GM19438 (cell line): ENCODE measurements at regions not wholly inside any gene's neighbourhood (a gene's known extent, or its start where the extent isn't known, plus 50 kb on each side); places are given as distances from the start of the nearest gene placed in this dataset.

Experiments
- ATAC-seq: cut with Tn5 transposase; IDR thresholded peaks from one replicate; pipeline ENCODE4 v1.9.1; 2021; ENCODE audit warnings: low read depth; ENCODE audit not compliant: unreplicated experiment

GRCh38 chr14:97411938-97412612, 614.9 kb downstream of the VRK1 start:
- no peak for ATAC-seq

GRCh38 chr14:97413022-97413539, 615.9 kb downstream of the VRK1 start:
- no peak for ATAC-seq

GRCh38 chr14:97413966-97414717, 617.0 kb downstream of the VRK1 start:
- no peak for ATAC-seq

- ATAC-seq = no peak
These were observed 617.5 kb downstream of the VRK1 start for GRCh38 chr14:97414718-97415098.

- no peak for ATAC-seq
These were observed 618.7 kb downstream of the VRK1 start for GRCh38 chr14:97415907-97416306.

GRCh38 chr14:97416550-97416949, 619.4 kb downstream of the VRK1 start:
- ATAC-seq = no peak

- no peak for ATAC-seq
These were observed 620.1 kb downstream of the VRK1 start for GRCh38 chr14:97417331-97417730.

GRCh38 chr14:97420211-97420610, 623.0 kb downstream of the VRK1 start:
- ATAC-seq = no peak

GRCh38 chr14:97426776-97427175, 629.6 kb downstream of the VRK1 start:
- ATAC-seq = no peak

- ATAC-seq = no peak
These were observed 631.7 kb downstream of the VRK1 start for GRCh38 chr14:97428808-97429440.

- ATAC-seq = no peak
These were observed 635.4 kb downstream of the VRK1 start for GRCh38 chr14:97432586-97432985.

- no peak for ATAC-seq
These were observed 644.7 kb downstream of the VRK1 start for GRCh38 chr14:97441740-97442362.

GRCh38 chr14:97442363-97442762, 645.2 kb downstream of the VRK1 start:
- ATAC-seq = no peak

- no peak for ATAC-seq
These were observed 646.2 kb downstream of the VRK1 start for GRCh38 chr14:97443412-97443811.

GRCh38 chr14:97444248-97444647, 647.1 kb downstream of the VRK1 start:
- ATAC-seq = no peak

- ATAC-seq = no peak
These were observed 648.2 kb downstream of the VRK1 start for GRCh38 chr14:97445367-97445766.

GRCh38 chr14:97446087-97446486, 648.9 kb downstream of the VRK1 start:
- ATAC-seq = no peak

GRCh38 chr14:97452314-97452713, 655.1 kb downstream of the VRK1 start:
- no peak for ATAC-seq

GRCh38 chr14:97453991-97454390, 656.8 kb downstream of the VRK1 start:
- ATAC-seq = no peak

- no peak for ATAC-seq
These were observed 659.3 kb downstream of the VRK1 start for GRCh38 chr14:97456462-97456861.

- no peak for ATAC-seq
These were observed 659.8 kb downstream of the VRK1 start for GRCh38 chr14:97456958-97457357.
